Stimulated activated naive B cell treated with anti-CD40 and anti-IgM and Interleukin-4, amounts not matched to agents 10 μg/mL and 1 μg/mL and 100 μg/mL, for 72 hours (primary cell): ENCODE measurements at regions not wholly inside any gene's neighbourhood (a gene's known extent, or its start where the extent isn't known, plus 50 kb on each side); places are given as distances from the start of the nearest gene placed in this dataset.

Source experiments
- ATAC-seq, 2 donors: fragments of 150-1000 bp; cut with Tn5 transposase; replicated peaks; 2 replicates each; pipeline ENCODE4 v1.10.0; 2021; ENCODE audit warnings: moderate library complexity in 1 of 2
- DNase-seq: peaks from one replicate; pipeline ENCODE4 v3.0.0; 2021
- H3K27ac Mint-ChIP-seq: one replicate; pipeline ENCODE4 v1.8.0; 2022; ENCODE audit warnings: mild to moderate bottlenecking, mixed read lengths
- H3K27me3 Mint-ChIP-seq, 2 donors: one replicate each; pipeline ENCODE4 v1.8.0; 2022; ENCODE audit warnings: mixed read lengths in 2 of 2
- H3K36me3 Mint-ChIP-seq, 2 donors: one replicate each; pipeline ENCODE4 v1.8.0; 2022; ENCODE audit warnings: mixed read lengths in 2 of 2, mild to moderate bottlenecking in 1 of 2
- H3K4me1 Mint-ChIP-seq, 2 donors: one replicate each; pipeline ENCODE4 v1.8.0; 2022; ENCODE audit warnings: mixed read lengths in 2 of 2, mild to moderate bottlenecking in 1 of 2
- H3K4me3 Mint-ChIP-seq, 2 donors: one replicate each; pipeline ENCODE4 v1.8.0; 2022; ENCODE audit warnings: mild to moderate bottlenecking in 2 of 2, mixed read lengths in 2 of 2, moderate library complexity in 1 of 2
- H3K9me3 Mint-ChIP-seq, 2 donors: one replicate each; pipeline ENCODE4 v1.8.0; 2022; ENCODE audit warnings: mixed read lengths in 2 of 2, mild to moderate bottlenecking in 1 of 2

DNA sequence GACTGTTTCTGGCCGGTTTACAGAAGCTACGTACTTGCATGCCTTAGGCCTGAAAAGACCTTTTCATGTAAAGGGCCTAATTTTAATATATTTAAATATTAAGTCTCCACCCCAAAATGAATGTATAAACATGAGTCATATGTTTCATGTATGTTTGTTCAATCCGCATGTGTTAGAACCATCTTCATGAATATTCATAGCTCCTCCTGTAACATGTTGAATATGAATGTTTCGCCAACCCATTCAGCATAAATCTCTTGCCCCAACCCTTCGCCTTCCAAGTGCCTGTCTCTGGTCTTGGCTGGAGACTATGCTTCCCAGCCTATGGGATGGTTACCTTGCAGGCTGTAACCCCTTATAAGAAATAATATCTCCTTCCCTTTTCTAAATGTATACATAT lies 212.5 kb downstream of the SCG2 start:
- H3K27ac Mint-ChIP-seq: no peak overlapping the region
- no peaks in the 10 kb centered on the region for H3K36me3 Mint-ChIP-seq
- no peaks in the 10 kb centered on the region for H3K4me1 Mint-ChIP-seq
- no peak for ATAC-seq
- no peak for DNase-seq
- peaks cover 0 to 5% of the 10 kb centered on the region in 2 donors for H3K9me3 Mint-ChIP-seq
- H3K4me3 Mint-ChIP-seq: no peak overlapping the region
- H3K27me3 Mint-ChIP-seq: no peaks in the 10 kb centered on the region

GRCh38 chr2:223396993-223397392 lies 205.2 kb downstream of the SCG2 start:
- ATAC-seq (no peak), DNase-seq (no peak)
- Mint-ChIP-seq H3K27me3 (no peaks in the 10 kb centered on the region), H3K27ac (no peak overlapping the region), H3K9me3 (peaks cover 0 to 5% of the 10 kb centered on the region in 2 donors), H3K4me1 (no peaks in the 10 kb centered on the region), H3K36me3 (no peaks in the 10 kb centered on the region), H3K4me3 (no peak overlapping the region)

DNA sequence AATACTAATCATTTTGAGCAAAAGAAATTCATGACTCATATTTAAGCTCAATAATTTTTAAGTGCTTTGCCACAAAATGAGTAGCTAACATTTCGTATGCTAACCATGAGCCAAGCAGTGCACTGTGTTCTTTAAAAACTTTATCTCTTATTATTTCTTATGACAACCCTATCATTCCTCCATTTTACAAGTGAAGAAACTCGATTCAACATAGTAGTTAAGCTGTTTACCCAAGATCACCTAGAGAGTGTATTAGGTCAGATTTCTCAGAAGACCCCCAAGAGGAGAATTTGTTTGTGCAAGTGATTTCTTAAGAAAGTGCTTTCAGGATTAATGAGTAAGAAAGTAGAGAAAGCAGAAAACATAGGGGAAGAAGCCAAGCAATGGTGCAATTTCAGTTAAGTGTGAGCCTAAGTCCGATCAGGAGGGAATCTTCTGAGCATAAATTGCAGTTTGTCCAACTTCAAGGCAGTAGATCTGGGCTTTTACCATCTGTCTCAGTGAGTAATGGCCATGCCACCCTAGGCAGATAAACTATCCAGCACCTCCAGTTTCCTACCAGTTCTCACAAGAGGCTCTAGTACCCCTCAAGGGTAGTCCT lies 202.7 kb downstream of the SCG2 start:
- DNase-seq: no peak
- Mint-ChIP-seq H3K4me3 (no peak overlapping the region), H3K36me3 (no peaks in the 10 kb centered on the region), H3K27ac (no peak overlapping the region), H3K9me3 (peaks cover 0 to 3% of the 10 kb centered on the region in 2 donors), H3K4me1 (no peaks in the 10 kb centered on the region), H3K27me3 (no peaks in the 10 kb centered on the region)
- ATAC-seq: no peak

DNA sequence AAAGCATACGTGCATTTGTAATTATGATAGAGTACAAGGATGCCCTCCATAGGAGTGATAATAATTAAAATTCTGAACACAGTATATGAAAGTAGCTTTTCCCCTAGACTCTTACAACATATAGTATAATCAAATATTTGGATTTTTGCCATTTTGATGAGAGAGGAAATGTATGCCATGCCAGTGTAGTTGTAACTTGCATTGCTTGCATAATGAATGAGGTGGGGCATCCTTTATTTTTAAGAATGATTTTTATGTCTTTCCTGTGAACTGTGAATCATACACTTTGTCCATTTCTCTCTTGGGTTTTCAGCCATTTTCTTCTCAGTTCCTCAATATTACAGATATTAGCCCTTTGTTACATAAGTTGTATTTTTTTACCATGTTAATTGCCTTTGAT lies 197.5 kb downstream of the SCG2 start:
- H3K9me3 Mint-ChIP-seq: peaks cover 0 to 4% of the 10 kb centered on the region in 2 donors
- no peaks in the 10 kb centered on the region for H3K36me3 Mint-ChIP-seq
- H3K27ac Mint-ChIP-seq: no peak overlapping the region
- no peak overlapping the region for H3K4me3 Mint-ChIP-seq
- DNase-seq (no peak), ATAC-seq (no peak)
- no peaks in the 10 kb centered on the region for H3K27me3 Mint-ChIP-seq
- H3K4me1 Mint-ChIP-seq: no peaks in the 10 kb centered on the region

DNA sequence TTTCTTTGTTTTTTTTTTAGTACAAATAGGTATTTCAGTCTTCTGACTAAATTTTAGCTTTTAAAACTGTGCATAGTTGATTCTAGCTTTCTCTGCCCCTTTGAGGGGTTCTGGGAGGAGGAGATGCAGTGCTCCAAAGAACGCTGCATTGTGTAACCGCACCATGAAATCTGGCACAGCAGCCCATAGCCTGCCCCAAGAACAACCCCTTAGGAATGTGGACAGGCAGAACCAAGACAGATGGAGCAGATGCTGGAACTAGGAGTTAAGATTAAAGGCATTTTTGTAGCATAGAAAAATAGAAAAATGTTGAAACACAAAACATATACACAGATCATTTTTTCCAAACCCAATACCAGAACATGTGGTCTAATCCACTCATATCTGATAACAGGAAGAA lies 187.5 kb downstream of the SCG2 start:
- Mint-ChIP-seq H3K4me3 (no peak overlapping the region), H3K9me3 (peaks cover 0 to 2% of the 10 kb centered on the region in 2 donors), H3K36me3 (no peaks in the 10 kb centered on the region), H3K27me3 (no peaks in the 10 kb centered on the region), H3K27ac (no peak overlapping the region), H3K4me1 (no peaks in the 10 kb centered on the region)
- no peak for ATAC-seq
- no peak for DNase-seq

DNA sequence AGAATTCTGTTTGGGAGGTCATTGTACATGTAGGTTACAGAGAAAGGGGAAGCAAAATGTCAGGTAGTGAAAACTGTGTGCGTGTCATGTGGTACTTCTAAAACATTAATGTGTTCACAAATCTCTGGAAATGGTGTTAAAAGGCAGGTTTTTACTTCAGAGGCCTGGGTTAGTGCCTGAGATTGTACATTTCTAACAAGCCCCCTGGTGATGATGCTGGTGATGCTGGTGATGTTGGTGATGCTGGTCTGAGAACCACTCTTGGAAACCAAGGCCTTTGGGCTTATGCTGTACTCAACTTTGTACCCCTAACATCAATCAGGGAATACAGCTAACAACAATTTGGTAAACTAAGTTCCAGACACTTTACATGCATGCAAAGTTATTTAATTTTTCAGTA lies 187.1 kb downstream of the SCG2 start:
- DNase-seq: no peak
- H3K27ac Mint-ChIP-seq: no peak overlapping the region
- H3K4me1 Mint-ChIP-seq: no peaks in the 10 kb centered on the region
- no peaks in the 10 kb centered on the region for H3K36me3 Mint-ChIP-seq
- ATAC-seq: no peak
- peaks cover 0 to 2% of the 10 kb centered on the region in 2 donors for H3K9me3 Mint-ChIP-seq
- H3K4me3 Mint-ChIP-seq: no peak overlapping the region
- no peaks in the 10 kb centered on the region for H3K27me3 Mint-ChIP-seq

GRCh38 chr2:223416815-223417610 lies 185.1 kb downstream of the SCG2 start:
- H3K4me3 Mint-ChIP-seq: no peak overlapping the region
- no peak for DNase-seq
- H3K27ac Mint-ChIP-seq: no peak overlapping the region
- no peaks in the 10 kb centered on the region for H3K27me3 Mint-ChIP-seq
- H3K9me3 Mint-ChIP-seq: no peaks in the 10 kb centered on the region
- no peak for ATAC-seq
- H3K36me3 Mint-ChIP-seq: no peaks in the 10 kb centered on the region
- H3K4me1 Mint-ChIP-seq: no peaks in the 10 kb centered on the region

DNA sequence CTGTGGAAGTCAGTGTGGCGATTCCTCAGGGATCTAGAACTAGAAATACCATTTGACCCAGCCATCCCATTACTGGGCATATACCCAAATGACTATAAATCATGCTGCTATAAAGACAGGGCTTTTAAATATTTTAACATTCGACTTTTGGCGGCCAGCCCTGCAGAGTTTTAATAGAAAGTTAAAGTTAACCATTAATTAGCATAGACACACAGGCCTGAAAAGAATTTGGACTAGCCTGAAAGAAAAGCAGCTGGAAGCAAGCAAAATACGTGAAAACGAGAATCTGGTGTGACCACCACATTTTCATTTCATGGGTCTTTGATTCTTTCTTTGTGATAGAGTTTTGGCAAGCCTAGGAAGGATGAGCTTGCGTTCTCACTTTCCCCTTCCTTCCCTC lies 184.0 kb downstream of the SCG2 start:
- Mint-ChIP-seq H3K4me3 (no peak overlapping the region), H3K4me1 (no peaks in the 10 kb centered on the region), H3K27ac (no peak overlapping the region), H3K9me3 (no peaks in the 10 kb centered on the region), H3K36me3 (no peaks in the 10 kb centered on the region), H3K27me3 (no peaks in the 10 kb centered on the region)
- ATAC-seq: no peak
- DNase-seq: no peak

GRCh38 chr2:223418604-223419199 lies 183.5 kb downstream of the SCG2 start:
- Mint-ChIP-seq H3K27ac (no peak overlapping the region), H3K4me1 (no peaks in the 10 kb centered on the region), H3K36me3 (no peaks in the 10 kb centered on the region), H3K27me3 (no peaks in the 10 kb centered on the region), H3K9me3 (peaks cover 0 to 1% of the 10 kb centered on the region in 2 donors), H3K4me3 (no peak overlapping the region)
- no peak for ATAC-seq
- DNase-seq: no peak

- Mint-ChIP-seq H3K27me3 (no peaks in the 10 kb centered on the region), H3K27ac (no peak overlapping the region), H3K9me3 (peaks cover 0 to 4% of the 10 kb centered on the region in 2 donors), H3K4me1 (no peaks in the 10 kb centered on the region), H3K36me3 (no peaks in the 10 kb centered on the region), H3K4me3 (no peak overlapping the region)
- DNase-seq (no peak), ATAC-seq (no peak)
Measured at GRCh38 chr2:223420048-223420447, 182.1 kb downstream of the SCG2 start.

DNA sequence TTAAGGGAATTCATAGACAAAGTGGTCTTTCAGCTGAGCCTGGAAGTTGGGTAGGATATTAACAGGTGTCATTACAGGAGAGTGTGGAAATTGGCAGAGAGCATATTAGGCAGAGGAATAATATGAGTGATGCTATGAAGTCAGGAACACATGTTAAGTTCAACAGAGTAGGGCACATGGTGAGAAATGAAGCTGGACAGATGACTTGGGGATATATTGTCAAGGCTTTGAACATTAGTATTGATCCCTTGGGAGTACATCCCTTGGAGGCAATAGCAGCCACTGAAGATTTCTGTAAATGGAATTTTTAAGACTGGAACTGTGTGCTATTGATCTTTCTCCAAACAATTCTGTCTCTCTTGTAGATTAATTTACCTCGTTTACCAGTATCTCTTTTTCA lies 170.7 kb downstream of the SCG2 start:
- no peaks in the 10 kb centered on the region for H3K27me3 Mint-ChIP-seq
- H3K4me3 Mint-ChIP-seq: no peak overlapping the region
- peaks cover 0 to 1% of the 10 kb centered on the region in 2 donors for H3K9me3 Mint-ChIP-seq
- H3K27ac Mint-ChIP-seq: no peak overlapping the region
- no peaks in the 10 kb centered on the region for H3K36me3 Mint-ChIP-seq
- H3K4me1 Mint-ChIP-seq: no peaks in the 10 kb centered on the region
- DNase-seq (no peak), ATAC-seq (no peak)

GRCh38 chr2:223433461-223433860 lies 168.7 kb downstream of the SCG2 start:
- ATAC-seq (no peak), DNase-seq (no peak)
- no peaks in the 10 kb centered on the region for H3K4me1 Mint-ChIP-seq
- H3K9me3 Mint-ChIP-seq: no peaks in the 10 kb centered on the region
- no peaks in the 10 kb centered on the region for H3K36me3 Mint-ChIP-seq
- H3K27ac Mint-ChIP-seq: no peak overlapping the region
- no peak overlapping the region for H3K4me3 Mint-ChIP-seq
- no peaks in the 10 kb centered on the region for H3K27me3 Mint-ChIP-seq

GRCh38 chr2:223437788-223438187 lies 164.4 kb downstream of the SCG2 start:
- ATAC-seq (no peak), DNase-seq (no peak)
- no peak overlapping the region for H3K27ac Mint-ChIP-seq
- H3K4me1 Mint-ChIP-seq: no peaks in the 10 kb centered on the region
- H3K27me3 Mint-ChIP-seq: no peaks in the 10 kb centered on the region
- H3K36me3 Mint-ChIP-seq: no peaks in the 10 kb centered on the region
- H3K9me3 Mint-ChIP-seq: peaks cover 2 to 4% of the 10 kb centered on the region in 2 donors
- H3K4me3 Mint-ChIP-seq: no peak overlapping the region

- no peak for ATAC-seq
- no peaks in the 10 kb centered on the region for H3K27me3 Mint-ChIP-seq
- no peak overlapping the region for H3K4me3 Mint-ChIP-seq
- no peaks in the 10 kb centered on the region for H3K36me3 Mint-ChIP-seq
- H3K9me3 Mint-ChIP-seq: peaks cover 2 to 4% of the 10 kb centered on the region in 2 donors
- no peak for DNase-seq
- H3K4me1 Mint-ChIP-seq: no peaks in the 10 kb centered on the region
- no peak overlapping the region for H3K27ac Mint-ChIP-seq
Measured at GRCh38 chr2:223439184-223439583, 163.0 kb downstream of the SCG2 start.

DNA sequence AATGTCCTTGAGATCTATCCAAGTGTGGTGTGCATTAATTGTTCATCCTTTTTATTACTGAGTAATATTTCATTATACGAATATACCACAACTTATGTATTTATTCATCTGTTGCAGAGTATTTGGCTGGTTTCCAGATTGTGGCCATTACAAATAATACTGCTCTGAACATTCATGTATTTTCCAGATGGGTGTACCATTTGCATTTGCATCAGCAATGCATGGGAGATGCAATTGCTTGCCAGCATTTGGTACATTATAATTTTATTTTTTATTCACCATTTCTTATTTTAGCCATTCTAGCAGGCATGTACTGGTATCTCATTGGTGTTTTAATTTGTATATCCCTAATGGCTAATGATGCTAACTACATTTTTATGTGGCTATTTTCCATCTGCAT lies 162.4 kb downstream of the SCG2 start:
- no peak for DNase-seq
- Mint-ChIP-seq H3K36me3 (no peaks in the 10 kb centered on the region), H3K27me3 (no peaks in the 10 kb centered on the region), H3K4me1 (no peaks in the 10 kb centered on the region), H3K9me3 (peaks cover 2 to 4% of the 10 kb centered on the region in 2 donors), H3K4me3 (no peak overlapping the region), H3K27ac (no peak overlapping the region)
- no peak for ATAC-seq
